HCT116 (cell line): ENCODE measurements at regions not wholly inside any gene's neighbourhood (a gene's known extent, or its start where the extent isn't known, plus 50 kb on each side); places are given as distances from the start of the nearest gene placed in this dataset.

ENCODE experiments used
- ATAC-seq: fragments of 200-7000 bp; cut with Tn5 transposase; 2 replicates; pipeline ENCODE4 v1.9.1; 2020; ENCODE audit warnings: mild to moderate bottlenecking, moderate library complexity
- BruUV-seq: library from RNA; stranded (reverse); fragments of 400-500 nt; replicated peaks from 2 replicates; lab custom pipeline; 2021; lab: Mats Ljungman, UMichigan
- CTCF ChIA-PET: fragments of 300-600 bp; sonication (Branson Sonifier 250); formaldehyde crosslinking; loops from one replicate; lab custom pipeline; 2021; ENCODE audit warnings: antibody characterized with exemption; lab: Charles Lee
- POLR2A ChIA-PET: fragments of 300-600, 350-600 bp; sonication (Branson Sonifier 250); formaldehyde crosslinking; loops from one replicate; lab custom pipeline; 2021; ENCODE audit warnings: antibody characterized with exemption; lab: Charles Lee
- RAD21 ChIA-PET, 2 experiments: fragments of 300-600 bp; sonication (Branson Sonifier 250); formaldehyde crosslinking; loops; one replicate each; lab custom pipeline; 2023; ENCODE audit warnings: low total read pairs in 2 of 2; ENCODE audit not compliant: uncharacterized antibody in 2 of 2, unreplicated experiment in 2 of 2, low non-redundant PET in 1 of 2; lab: Charles Lee
- DNase-seq: peaks from one replicate; pipeline ENCODE4 v3.0.0-alpha.2; 2010; ENCODE audit warnings: low read depth, low spot score
- H2AFZ ChIP-seq: fragments of 200-600 bp; shearing (Covaris generic), sonication (generic); 2 replicates; pipeline ENCODE4 v1.6.1; 2017; ENCODE audit warnings: low read depth, mixed run types, mixed read lengths, antibody characterized with exemption, low read length; ENCODE audit not compliant: poor library complexity, severe bottlenecking
- H3K27ac ChIP-seq: 2 replicates; pipeline ENCODE4 v1.5.1; 2012; ENCODE audit warnings: low read depth, low read length
- H3K27me3 ChIP-seq: fragments of 200-600 bp; sonication (generic); 2 replicates; pipeline ENCODE4 v1.6.1; 2016; ENCODE audit warnings: mixed run types, low read length, mixed read lengths; ENCODE audit not compliant: insufficient read depth
- H3K36me3 ChIP-seq, 2 experiments: fragments of 200-500 bp in 1 of 2; fragments of 200-600 bp in 1 of 2; sonication (Bioruptor generic) in 1 of 2; sonication (generic) in 1 of 2; 2 replicates each; pipeline versions ENCODE4 v1.5.1 to v1.6.1; 2014 to 2016; ENCODE audit warnings: low read length in 2 of 2, inconsistent platforms in 1 of 2, mixed read lengths in 1 of 2, mixed run types in 1 of 2; ENCODE audit not compliant: insufficient read depth in 2 of 2, control insufficient read depth in 1 of 2
- H3K4me1 ChIP-seq, 2 experiments: fragments of 200-600 bp in 1 of 2; sonication (generic) in 1 of 2; 2 replicates each; pipeline versions ENCODE4 v1.5.1 to v1.6.1; 2012 to 2017; ENCODE audit warnings: low read length in 2 of 2, inconsistent platforms in 1 of 2, mild to moderate bottlenecking in 1 of 2, mixed read lengths in 1 of 2, mixed run types in 1 of 2, moderate library complexity in 1 of 2; ENCODE audit not compliant: insufficient read depth in 2 of 2, control insufficient read depth in 1 of 2
- H3K4me2 ChIP-seq: fragments of 200-600 bp; sonication (generic); 2 replicates; pipeline ENCODE4 v1.6.1; 2017; ENCODE audit warnings: mixed run types, low read length, mixed read lengths
- H3K4me3 ChIP-seq, 2 experiments: fragments of 200-600 bp in 1 of 2; sonication (generic) in 1 of 2; replicated peaks in 1 of 2; 2 replicates each; pipeline ENCODE4 v1.5.1; 2011 to 2016; ENCODE audit warnings: low read length in 2 of 2, control low read depth in 1 of 2, low read depth in 1 of 2, mild to moderate bottlenecking in 1 of 2, mixed read lengths in 1 of 2, mixed run types in 1 of 2
- H3K79me2 ChIP-seq: fragments of 200-600 bp; sonication (generic); 2 replicates; pipeline ENCODE4 v1.6.1; 2017; ENCODE audit warnings: mild to moderate bottlenecking, mixed run types, low read length, moderate library complexity, mixed read lengths; ENCODE audit not compliant: insufficient read depth
- H3K9ac ChIP-seq: fragments of 200-600 bp; sonication (generic); 2 replicates; pipeline ENCODE4 v1.6.1; 2016; ENCODE audit warnings: low read length, mixed read lengths
- H3K9me2 ChIP-seq: fragments of 200-600 bp; sonication (generic), shearing (Covaris generic); 2 replicates; pipeline ENCODE4 v1.6.1; 2017; ENCODE audit warnings: mixed run types, mild to moderate bottlenecking, moderate library complexity; ENCODE audit not compliant: insufficient read depth
- H3K9me3 ChIP-seq, 2 experiments: fragments of 200-500 bp in 1 of 2; fragments of 200-600 bp in 1 of 2; sonication (Bioruptor generic) in 1 of 2; sonication (generic) in 1 of 2; 2 replicates each; pipeline ENCODE4 v1.6.1; 2014 to 2017; ENCODE audit warnings: low read length in 2 of 2, mixed read lengths in 2 of 2, inconsistent platforms in 1 of 2, low read depth in 1 of 2, mild to moderate bottlenecking in 1 of 2, mixed run types in 1 of 2, moderate library complexity in 1 of 2; ENCODE audit not compliant: control insufficient read depth in 1 of 2, insufficient read depth in 1 of 2
- H4K20me1 ChIP-seq: fragments of 200-600 bp; sonication (generic), shearing (Covaris generic); 2 replicates; pipeline ENCODE4 v1.6.1; 2017; ENCODE audit warnings: mixed run types, mild to moderate bottlenecking, moderate library complexity; ENCODE audit not compliant: insufficient read depth
- CBX3 ChIP-seq: IDR thresholded peaks from 2 replicates; pipeline ENCODE4 v1.6.1; 2012; ENCODE audit warnings: low read depth
- ELF1 ChIP-seq: IDR thresholded peaks from 2 replicates; pipeline ENCODE4 v1.6.1; 2012; ENCODE audit warnings: low read depth, borderline replicate concordance
- FOSL1 ChIP-seq: IDR thresholded peaks from 2 replicates; pipeline ENCODE4 v1.6.1; 2012; ENCODE audit warnings: low read depth
- JUND ChIP-seq: IDR thresholded peaks from 2 replicates; pipeline ENCODE4 v1.6.1; 2012
- POLR2AphosphoS5 ChIP-seq: IDR thresholded peaks from 2 replicates; pipeline ENCODE4 v1.6.1; 2011; ENCODE audit warnings: mild to moderate bottlenecking, low read depth, low read length, moderate library complexity
- RAD21 ChIP-seq: IDR thresholded peaks from 2 replicates; pipeline ENCODE4 v1.6.1; 2012; ENCODE audit warnings: low read depth, mild to moderate bottlenecking
- SIN3A ChIP-seq: IDR thresholded peaks from 2 replicates; pipeline ENCODE4 v1.6.1; 2012; ENCODE audit warnings: low read depth
- SP1 ChIP-seq: IDR thresholded peaks from 2 replicates; pipeline ENCODE4 v1.6.1; 2012; ENCODE audit warnings: low read depth
- SRF ChIP-seq: IDR thresholded peaks from 2 replicates; pipeline ENCODE4 v1.6.1; 2012; ENCODE audit warnings: low read depth
- TCF7L2 ChIP-seq: IDR thresholded peaks from 2 replicates; pipeline ENCODE4 v1.7.0; 2011; ENCODE audit warnings: borderline replicate concordance, inconsistent platforms; ENCODE audit not compliant: insufficient read depth, insufficient read length; ENCODE audit errors: extremely low read depth
- YY1 ChIP-seq: IDR thresholded peaks from 2 replicates; pipeline ENCODE4 v1.6.1; 2011; ENCODE audit warnings: low read length, low read depth, moderate library complexity, mild to moderate bottlenecking; ENCODE audit not compliant: insufficient replicate concordance; ENCODE audit errors: extremely low read depth
- ZBTB33 ChIP-seq: IDR thresholded peaks from 2 replicates; pipeline ENCODE4 v1.6.1; 2011; ENCODE audit warnings: mild to moderate bottlenecking, low read length, moderate library complexity; ENCODE audit not compliant: insufficient replicate concordance; ENCODE audit errors: extremely low read depth
- ZFX ChIP-seq: fragments of 450-650 bp; IDR thresholded peaks from 2 replicates; pipeline ENCODE4 v1.6.1; 2017
- ZNF274 ChIP-seq: fragments of 200-500 bp; sonication (Bioruptor generic); IDR thresholded peaks from 2 replicates; pipeline ENCODE4 v1.6.1; 2014; ENCODE audit warnings: mild to moderate bottlenecking, low read depth, low read length, inconsistent platforms
- intact Hi-C: fragments of 100-400 bp; cut with micrococcal nuclease; formaldehyde crosslinking; loops from 2 replicates; pipeline ENCODE4 v1.10.0; 2022
- TF ChIP-seq, protein P1 (sequence below): IDR thresholded peaks from 2 replicates; pipeline ENCODE4 v1.6.1; 2012
- TF ChIP-seq, protein P2 (sequence below): IDR thresholded peaks from 2 replicates; pipeline ENCODE4 v1.6.1; 2012; ENCODE audit warnings: low read depth

GRCh38 chr2:190805843-190806242 is 74.8 kb upstream of the GLS start:
- DNase-seq: no peak

GRCh38 chr2:190807886-190808285 is 72.7 kb upstream of the GLS start:
- intact Hi-C loops: loop anchor here (10.0 kb wide), 1 partner anchor 1043 kb away; the partner anchor contains the start of gene OSGEPL1

More at GRCh38 chr2:190805843-190806242, 74.8 kb upstream of the GLS start:
- BruUV-seq: no TSS peak
- H3K9me2 ChIP-seq: no peaks in the 10 kb centered on the region
- no peaks in the 10 kb centered on the region for H3K79me2 ChIP-seq
- H3K27ac ChIP-seq: no peak overlapping the region
- ChIA-PET POLR2A (no interaction called here), RAD21 (no interaction called here), CTCF (no interaction called here)
- no peak overlapping the region for H3K4me2 ChIP-seq
- no peaks in the 10 kb centered on the region for H3K4me1 ChIP-seq
- H3K27me3 ChIP-seq: no peaks in the 10 kb centered on the region
- H2AFZ ChIP-seq: no peak overlapping the region
- no peak for ATAC-seq
- intact Hi-C loops: loop anchor here (10.0 kb wide), 1 partner anchor 1041 kb away; the partner anchor contains the start of gene OSGEPL1
- H3K4me3 ChIP-seq: no peak overlapping the region
- H4K20me1 ChIP-seq: no peaks in the 10 kb centered on the region
- no peaks in the 10 kb centered on the region for H3K36me3 ChIP-seq
- no peaks in the 10 kb centered on the region for H3K9me3 ChIP-seq
- no peak overlapping the region for H3K9ac ChIP-seq
- TF ChIP-seq SRF: no peak
- TF ChIP-seq JUND: no peak

More at GRCh38 chr2:190807886-190808285, 72.7 kb upstream of the GLS start:
- ATAC-seq (no peak), DNase-seq (no peak)
- Histone ChIP-seq H4K20me1 (no peaks in the 10 kb centered on the region), H2AFZ (no peak overlapping the region), H3K27me3 (no peaks in the 10 kb centered on the region), H3K4me3 (no peak overlapping the region), H3K9me3 (no peaks in the 10 kb centered on the region), H3K4me1 (no peaks in the 10 kb centered on the region), H3K4me2 (no peak overlapping the region), H3K9me2 (no peaks in the 10 kb centered on the region), H3K79me2 (no peaks in the 10 kb centered on the region), H3K9ac (no peak overlapping the region), H3K36me3 (no peaks in the 10 kb centered on the region), H3K27ac (no peak overlapping the region)
- BruUV-seq: no TSS peak
- RAD21 ChIA-PET: interaction anchor here in 1 of 2 experiments (0.6 kb wide), 1 partner anchor 424 kb away, joined by 5 read pairs; no protein-coding TSS in a partner anchor
- CTCF ChIA-PET: no interaction called here
- POLR2A ChIA-PET: no interaction called here
- TF ChIP-seq SP1: no peak
- TF ChIP-seq, protein P1, sequence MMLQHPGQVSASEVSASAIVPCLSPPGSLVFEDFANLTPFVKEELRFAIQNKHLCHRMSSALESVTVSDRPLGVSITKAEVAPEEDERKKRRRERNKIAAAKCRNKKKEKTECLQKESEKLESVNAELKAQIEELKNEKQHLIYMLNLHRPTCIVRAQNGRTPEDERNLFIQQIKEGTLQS: no peak
- no peak for TF ChIP-seq FOSL1
- no peak for TF ChIP-seq SIN3A
- TF ChIP-seq ELF1: no peak
- no peak for TF ChIP-seq ZFX
- TF ChIP-seq ZNF274: no peak
- TF ChIP-seq CBX3: no peak
- no peak for TF ChIP-seq ZBTB33
- no peak for TF ChIP-seq YY1
- TF ChIP-seq JUND: no peak
- TF ChIP-seq TCF7L2: no peak
- TF ChIP-seq, protein P2, sequence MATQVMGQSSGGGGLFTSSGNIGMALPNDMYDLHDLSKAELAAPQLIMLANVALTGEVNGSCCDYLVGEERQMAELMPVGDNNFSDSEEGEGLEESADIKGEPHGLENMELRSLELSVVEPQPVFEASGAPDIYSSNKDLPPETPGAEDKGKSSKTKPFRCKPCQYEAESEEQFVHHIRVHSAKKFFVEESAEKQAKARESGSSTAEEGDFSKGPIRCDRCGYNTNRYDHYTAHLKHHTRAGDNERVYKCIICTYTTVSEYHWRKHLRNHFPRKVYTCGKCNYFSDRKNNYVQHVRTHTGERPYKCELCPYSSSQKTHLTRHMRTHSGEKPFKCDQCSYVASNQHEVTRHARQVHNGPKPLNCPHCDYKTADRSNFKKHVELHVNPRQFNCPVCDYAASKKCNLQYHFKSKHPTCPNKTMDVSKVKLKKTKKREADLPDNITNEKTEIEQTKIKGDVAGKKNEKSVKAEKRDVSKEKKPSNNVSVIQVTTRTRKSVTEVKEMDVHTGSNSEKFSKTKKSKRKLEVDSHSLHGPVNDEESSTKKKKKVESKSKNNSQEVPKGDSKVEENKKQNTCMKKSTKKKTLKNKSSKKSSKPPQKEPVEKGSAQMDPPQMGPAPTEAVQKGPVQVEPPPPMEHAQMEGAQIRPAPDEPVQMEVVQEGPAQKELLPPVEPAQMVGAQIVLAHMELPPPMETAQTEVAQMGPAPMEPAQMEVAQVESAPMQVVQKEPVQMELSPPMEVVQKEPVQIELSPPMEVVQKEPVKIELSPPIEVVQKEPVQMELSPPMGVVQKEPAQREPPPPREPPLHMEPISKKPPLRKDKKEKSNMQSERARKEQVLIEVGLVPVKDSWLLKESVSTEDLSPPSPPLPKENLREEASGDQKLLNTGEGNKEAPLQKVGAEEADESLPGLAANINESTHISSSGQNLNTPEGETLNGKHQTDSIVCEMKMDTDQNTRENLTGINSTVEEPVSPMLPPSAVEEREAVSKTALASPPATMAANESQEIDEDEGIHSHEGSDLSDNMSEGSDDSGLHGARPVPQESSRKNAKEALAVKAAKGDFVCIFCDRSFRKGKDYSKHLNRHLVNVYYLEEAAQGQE: no peak
- no peak for TF ChIP-seq POLR2AphosphoS5
- TF ChIP-seq RAD21: no peak
